Neural progenitor cell (in vitro differentiated cells): ENCODE measurements at regions not wholly inside any gene's neighbourhood (a gene's known extent, or its start where the extent isn't known, plus 50 kb on each side); places are given as distances from the start of the nearest gene placed in this dataset.

Source experiments
- CTCF ChIP-seq: fragments of 200-600 bp; sonication (generic); IDR thresholded peaks from 2 replicates; pipeline ENCODE4 v1.5.1; 2017; ENCODE audit warnings: antibody characterized with exemption, mild to moderate bottlenecking
- EZH2 ChIP-seq: fragments of 200-600 bp; sonication (generic); IDR thresholded peaks from 2 replicates; pipeline ENCODE4 v1.6.1; 2017; ENCODE audit warnings: antibody characterized with exemption, mild to moderate bottlenecking, moderate library complexity

- no peak for TF ChIP-seq CTCF
- TF ChIP-seq EZH2, result no peak
Observed at GRCh38 chr3:165642761-165643420, 194.3 kb downstream of the BCHE start.
